ENCODE measurements at regions not wholly inside any gene's neighbourhood (a gene's known extent, or its start where the extent isn't known, plus 50 kb on each side); places are given as distances from the start of the nearest gene placed in this dataset.

- CTCF ChIA-PET: interaction anchor here (1.4 kb wide), 1 partner anchor 18 kb away, joined by 4 read pairs; no protein-coding TSS in a partner anchor
- H3K27ac ChIP-seq (ENCODE audit: extremely low read depth, low read depth, low read length): no peak overlapping the region
These were observed 255.3 kb downstream of the CD83 start for GRCh38 chr6:14372734-14373489.

More at GRCh38 chr6:14372734-14373489, 255.3 kb downstream of the CD83 start:
- Histone ChIP-seq H3K4me3 (ENCODE audit: low read depth, low read length) (no peak overlapping the region), H3K4me1 (ENCODE audit: control insufficient read depth, insufficient read depth, low read length) (no peaks in the 10 kb centered on the region), H3K9me3 (ENCODE audit: control insufficient read depth, insufficient read depth, low read depth, low read length) (no peaks in the 10 kb centered on the region), H3K36me3 (ENCODE audit: control insufficient read depth in 2 of 2, insufficient read depth in 1 of 2, low read length in 2 of 2) (no peaks in the 10 kb centered on the region)
- TF ChIP-seq PRDM4 (tag by site-specific recombination; IDR thresholded peaks at IDR 0.05) (no peak), ZNF211 (tag by site-specific recombination; IDR thresholded peaks at IDR 0.05; ENCODE audit: low read depth) (no peak), MEIS1 (CRISPR knock-in tag; IDR thresholded peaks at IDR 0.05; ENCODE audit: borderline replicate concordance) (no peak), ZNF398 (tag by site-specific recombination; IDR thresholded peaks at IDR 0.05) (no peak), ZNF2 (tag by site-specific recombination; IDR thresholded peaks at IDR 0.05) (no peak), ZNF626 (tag by site-specific recombination; IDR thresholded peaks at IDR 0.05) (no peak), KLF8 (tag by site-specific recombination; IDR thresholded peaks at IDR 0.05) (no peak), ZNF660 (tag by site-specific recombination; IDR thresholded peaks at IDR 0.05) (no peak), ZNF19 (tag by site-specific recombination; IDR thresholded peaks at IDR 0.05; ENCODE audit: low read depth) (no peak), ZBTB49 (tag by site-specific recombination; IDR thresholded peaks at IDR 0.05; ENCODE audit: low read depth) (no peak), ZNF146 (tag by site-specific recombination; IDR thresholded peaks at IDR 0.05) (no peak), PRDM2 (tag by site-specific recombination; IDR thresholded peaks at IDR 0.05; ENCODE audit: borderline replicate concordance) (no peak), ZNF596 (tag by site-specific recombination; IDR thresholded peaks at IDR 0.05) (no peak), ZNF670 (tag by site-specific recombination; IDR thresholded peaks at IDR 0.05; ENCODE audit: low read depth) (no peak), PRDM6 (tag by site-specific recombination; IDR thresholded peaks at IDR 0.05) (no peak), ZNF521 (tag by site-specific recombination; IDR thresholded peaks at IDR 0.05) (no peak)
- POLR2A ChIA-PET: no interaction called here
